Mesothelial cell of epicardium (in vitro differentiated cells): ENCODE measurements at regions not wholly inside any gene's neighbourhood (a gene's known extent, or its start where the extent isn't known, plus 50 kb on each side); places are given as distances from the start of the nearest gene placed in this dataset.

ENCODE experiments used
- DNase-seq, 2 experiments: peaks; one replicate each; pipeline ENCODE4 v3.0.0; 2021; ENCODE audit warnings: low spot score in 2 of 2; ENCODE audit not compliant: unreplicated experiment in 2 of 2
- H3K27ac Mint-ChIP-seq: 2 replicates; pipeline ENCODE4 v1.8.0; 2021; ENCODE audit warnings: mixed read lengths
- H3K27me3 Mint-ChIP-seq: 2 replicates; pipeline ENCODE4 v1.8.0; 2021; ENCODE audit warnings: low read depth, mixed read lengths
- H3K36me3 Mint-ChIP-seq: 2 replicates; pipeline ENCODE4 v1.8.0; 2021; ENCODE audit warnings: mixed read lengths
- H3K4me1 Mint-ChIP-seq: 2 replicates; pipeline ENCODE4 v1.8.0; 2021; ENCODE audit warnings: mixed read lengths
- H3K4me3 Mint-ChIP-seq: 2 replicates; pipeline ENCODE4 v1.8.0; 2021; ENCODE audit warnings: mild to moderate bottlenecking, moderate library complexity, mixed read lengths
- H3K9me3 Mint-ChIP-seq: 2 replicates; pipeline ENCODE4 v1.8.0; 2021; ENCODE audit warnings: mixed read lengths
- TF ChIP-seq, protein P1 (sequence below): fragments of 200-600 bp; sonication (generic); IDR thresholded peaks from one replicate; pipeline ENCODE4 v1.5.0; 2021; ENCODE audit warnings: antibody characterized with exemption; ENCODE audit not compliant: unreplicated experiment

DNA sequence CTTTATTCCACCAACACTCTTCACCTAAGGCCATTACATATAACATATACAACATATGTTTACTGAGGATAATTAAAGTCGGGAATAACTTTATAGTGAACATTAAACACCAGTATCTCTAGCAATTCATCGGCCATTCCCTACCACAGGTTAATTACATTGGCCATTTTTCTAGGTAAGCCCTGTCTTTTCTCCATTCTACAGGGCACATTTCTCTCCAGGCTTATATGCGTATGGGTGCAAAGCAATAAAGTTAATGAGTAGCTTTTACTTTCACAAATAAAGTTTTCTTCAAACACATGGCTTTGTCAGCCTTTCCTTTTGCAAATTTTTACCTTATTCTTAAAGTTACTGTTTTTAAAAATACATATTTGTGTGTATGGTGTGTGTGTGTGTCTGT lies 111.9 kb upstream of the IQCM start:
- Mint-ChIP-seq H3K27me3 (no peaks in the 10 kb centered on the region), H3K4me3 (no peak overlapping the region), H3K36me3 (no peaks in the 10 kb centered on the region), H3K27ac (no peak overlapping the region), H3K9me3 (peaks cover 4% of the 10 kb centered on the region), H3K4me1 (no peaks in the 10 kb centered on the region)
- TF ChIP-seq, protein P1, sequence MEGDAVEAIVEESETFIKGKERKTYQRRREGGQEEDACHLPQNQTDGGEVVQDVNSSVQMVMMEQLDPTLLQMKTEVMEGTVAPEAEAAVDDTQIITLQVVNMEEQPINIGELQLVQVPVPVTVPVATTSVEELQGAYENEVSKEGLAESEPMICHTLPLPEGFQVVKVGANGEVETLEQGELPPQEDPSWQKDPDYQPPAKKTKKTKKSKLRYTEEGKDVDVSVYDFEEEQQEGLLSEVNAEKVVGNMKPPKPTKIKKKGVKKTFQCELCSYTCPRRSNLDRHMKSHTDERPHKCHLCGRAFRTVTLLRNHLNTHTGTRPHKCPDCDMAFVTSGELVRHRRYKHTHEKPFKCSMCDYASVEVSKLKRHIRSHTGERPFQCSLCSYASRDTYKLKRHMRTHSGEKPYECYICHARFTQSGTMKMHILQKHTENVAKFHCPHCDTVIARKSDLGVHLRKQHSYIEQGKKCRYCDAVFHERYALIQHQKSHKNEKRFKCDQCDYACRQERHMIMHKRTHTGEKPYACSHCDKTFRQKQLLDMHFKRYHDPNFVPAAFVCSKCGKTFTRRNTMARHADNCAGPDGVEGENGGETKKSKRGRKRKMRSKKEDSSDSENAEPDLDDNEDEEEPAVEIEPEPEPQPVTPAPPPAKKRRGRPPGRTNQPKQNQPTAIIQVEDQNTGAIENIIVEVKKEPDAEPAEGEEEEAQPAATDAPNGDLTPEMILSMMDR: no peak
- no peak for DNase-seq

GRCh38 chr4:149928507-149928906 lies 112.9 kb upstream of the IQCM start:
- TF ChIP-seq, protein P1: no peak
- DNase-seq: no peak
- Mint-ChIP-seq H3K9me3 (peaks cover under 1% of the 10 kb centered on the region), H3K27me3 (no peaks in the 10 kb centered on the region), H3K36me3 (no peaks in the 10 kb centered on the region), H3K4me1 (no peaks in the 10 kb centered on the region), H3K27ac (no peak overlapping the region), H3K4me3 (no peak overlapping the region)

DNA sequence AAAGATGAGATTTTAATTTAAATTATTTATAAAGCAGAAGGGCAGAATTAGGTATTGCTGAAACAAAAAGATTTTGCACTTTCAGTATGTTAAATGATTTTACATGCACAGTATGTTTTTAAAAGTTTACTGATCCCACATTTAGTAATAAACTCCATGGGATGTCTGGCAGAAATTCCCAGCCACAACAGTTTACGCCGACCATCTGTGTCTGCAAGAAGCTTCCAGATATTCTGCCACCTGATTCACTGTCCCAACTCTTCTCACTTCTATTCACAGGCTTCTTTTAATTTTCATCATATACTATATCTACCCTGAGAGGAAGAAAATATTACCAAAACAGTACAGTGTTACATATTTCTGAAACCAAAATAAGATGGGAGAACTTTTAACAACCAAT lies 115.8 kb upstream of the IQCM start:
- TF ChIP-seq, protein P1: no peak
- H3K4me1 Mint-ChIP-seq: no peaks in the 10 kb centered on the region
- no peaks in the 10 kb centered on the region for H3K27me3 Mint-ChIP-seq
- H3K36me3 Mint-ChIP-seq: no peaks in the 10 kb centered on the region
- H3K4me3 Mint-ChIP-seq: no peak overlapping the region
- H3K27ac Mint-ChIP-seq: no peak overlapping the region
- H3K9me3 Mint-ChIP-seq: peaks cover 7% of the 10 kb centered on the region
- no peak for DNase-seq

GRCh38 chr4:149932188-149932587 lies 116.5 kb upstream of the IQCM start:
- TF ChIP-seq, protein P1: no peak
- no peak for DNase-seq
- H3K9me3 Mint-ChIP-seq: peaks cover 14% of the 10 kb centered on the region
- no peak overlapping the region for H3K27ac Mint-ChIP-seq
- no peak overlapping the region for H3K4me3 Mint-ChIP-seq
- H3K36me3 Mint-ChIP-seq: no peaks in the 10 kb centered on the region
- H3K27me3 Mint-ChIP-seq: no peaks in the 10 kb centered on the region
- no peaks in the 10 kb centered on the region for H3K4me1 Mint-ChIP-seq

- peaks cover under 1% of the 10 kb centered on the region for H3K36me3 Mint-ChIP-seq
- no peak overlapping the region for H3K27ac Mint-ChIP-seq
- no peaks in the 10 kb centered on the region for H3K4me1 Mint-ChIP-seq
Measured at GRCh38 chr4:149933120-149933519, 117.5 kb upstream of the IQCM start.

More at GRCh38 chr4:149933120-149933519, 117.5 kb upstream of the IQCM start:
- TF ChIP-seq, protein P1: no peak
- Mint-ChIP-seq H3K27me3 (no peaks in the 10 kb centered on the region), H3K4me3 (no peak overlapping the region), H3K9me3 (peaks cover 23% of the 10 kb centered on the region)
- no peak for DNase-seq
